HFF-Myc (cell line): ENCODE measurements at regions not wholly inside any gene's neighbourhood (a gene's known extent, or its start where the extent isn't known, plus 50 kb on each side); places are given as distances from the start of the nearest gene placed in this dataset.

ENCODE experiments used
- DNase-seq: peaks from one replicate; pipeline ENCODE4 v3.0.0-alpha.2; 2011; ENCODE audit warnings: low read depth; ENCODE audit errors: extremely low read depth
- H3K4me3 ChIP-seq: replicated peaks from 2 replicates; pipeline ENCODE4 v1.5.1; 2011; ENCODE audit warnings: low read depth, mild to moderate bottlenecking, control low read depth, low read length
- CTCF ChIP-seq: IDR thresholded peaks from 2 replicates; pipeline ENCODE4 v1.5.1; 2012; ENCODE audit warnings: mild to moderate bottlenecking, low read depth, low read length, control low read depth; ENCODE audit errors: missing control alignments

- DNase-seq, result no peak
- no peak for TF ChIP-seq CTCF
- no peak overlapping the region for H3K4me3 ChIP-seq
Measured at GRCh38 chr3:181808053-181808452, 96.3 kb downstream of the SOX2 start.

GRCh38 chr3:181823716-181824115 lies 112.0 kb downstream of the SOX2 start:
- no peak overlapping the region for H3K4me3 ChIP-seq
- DNase-seq, result no peak
- no peak for TF ChIP-seq CTCF

- no peak for DNase-seq
- no peak for TF ChIP-seq CTCF
- no peak overlapping the region for H3K4me3 ChIP-seq
Measured at GRCh38 chr3:181824961-181825360, 113.2 kb downstream of the SOX2 start.

GRCh38 chr3:181839039-181839915 lies 127.6 kb downstream of the SOX2 start:
- no peak overlapping the region for H3K4me3 ChIP-seq
- no peak for DNase-seq
- no peak for TF ChIP-seq CTCF

GRCh38 chr3:181839916-181840297 lies 128.2 kb downstream of the SOX2 start:
- TF ChIP-seq CTCF, result no peak
- DNase-seq, result no peak
- H3K4me3 ChIP-seq, result no peak overlapping the region

GRCh38 chr3:181844211-181844610 lies 132.5 kb downstream of the SOX2 start:
- H3K4me3 ChIP-seq, result no peak overlapping the region
- no peak for TF ChIP-seq CTCF
- DNase-seq, result no peak
